ENCODE measurements at regions not wholly inside any gene's neighbourhood (a gene's known extent, or its start where the extent isn't known, plus 50 kb on each side); places are given as distances from the start of the nearest gene placed in this dataset.
"Not testable (repeated sequence)": the region's sequence is repeated elsewhere in the genome, so short reads cannot be mapped to it uniquely, and the experiment has no call there.

- in situ Hi-C loops (cut with MboI; ENCODE audit: low sequenced_read_pairs, unreplicated experiment), result no loop called here
- TF ChIP-seq, protein P1, sequence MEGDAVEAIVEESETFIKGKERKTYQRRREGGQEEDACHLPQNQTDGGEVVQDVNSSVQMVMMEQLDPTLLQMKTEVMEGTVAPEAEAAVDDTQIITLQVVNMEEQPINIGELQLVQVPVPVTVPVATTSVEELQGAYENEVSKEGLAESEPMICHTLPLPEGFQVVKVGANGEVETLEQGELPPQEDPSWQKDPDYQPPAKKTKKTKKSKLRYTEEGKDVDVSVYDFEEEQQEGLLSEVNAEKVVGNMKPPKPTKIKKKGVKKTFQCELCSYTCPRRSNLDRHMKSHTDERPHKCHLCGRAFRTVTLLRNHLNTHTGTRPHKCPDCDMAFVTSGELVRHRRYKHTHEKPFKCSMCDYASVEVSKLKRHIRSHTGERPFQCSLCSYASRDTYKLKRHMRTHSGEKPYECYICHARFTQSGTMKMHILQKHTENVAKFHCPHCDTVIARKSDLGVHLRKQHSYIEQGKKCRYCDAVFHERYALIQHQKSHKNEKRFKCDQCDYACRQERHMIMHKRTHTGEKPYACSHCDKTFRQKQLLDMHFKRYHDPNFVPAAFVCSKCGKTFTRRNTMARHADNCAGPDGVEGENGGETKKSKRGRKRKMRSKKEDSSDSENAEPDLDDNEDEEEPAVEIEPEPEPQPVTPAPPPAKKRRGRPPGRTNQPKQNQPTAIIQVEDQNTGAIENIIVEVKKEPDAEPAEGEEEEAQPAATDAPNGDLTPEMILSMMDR (IDR thresholded peaks at IDR 0.05; ENCODE audit: borderline replicate concordance, control extremely low read depth, extremely low read depth, insufficient read depth, missing control alignments), result no peak
- no peak for DNase-seq (ENCODE audit: low spot score)
Observed at GRCh38 chrX:121405826-121406225, 358.4 kb downstream of the GLUD2 start.

GRCh38 chrX:121407627-121408026, 360.2 kb downstream of the GLUD2 start:
- in situ Hi-C loops (cut with MboI; ENCODE audit: low sequenced_read_pairs, unreplicated experiment), result no loop called here
- TF ChIP-seq, protein P1 (IDR thresholded peaks at IDR 0.05; ENCODE audit: borderline replicate concordance, control extremely low read depth, extremely low read depth, insufficient read depth, missing control alignments), result no peak
- no peak for DNase-seq (ENCODE audit: low spot score)

DNA sequence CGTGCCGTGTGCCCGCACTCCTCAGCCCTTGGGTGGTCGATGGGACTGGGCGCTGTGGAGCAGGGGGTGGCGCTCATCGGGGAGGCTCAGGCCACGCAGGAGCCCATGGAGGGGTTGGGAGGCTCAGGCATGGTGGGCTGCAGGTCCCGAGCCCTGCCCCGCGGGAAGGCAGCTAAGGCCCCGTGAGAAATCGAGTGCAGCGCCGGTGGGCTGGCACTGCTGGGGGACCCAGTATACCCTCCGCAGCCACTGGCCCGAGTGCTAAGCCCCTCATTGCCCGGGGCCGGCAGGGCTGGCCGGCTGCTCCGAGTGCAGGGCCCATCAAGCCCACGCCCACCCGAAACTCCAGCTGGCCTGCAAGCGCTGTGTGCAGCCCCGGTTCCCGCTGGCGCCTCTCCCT, 384.1 kb downstream of the GLUD2 start:
- in situ Hi-C loops (cut with MboI; ENCODE audit: low sequenced_read_pairs, unreplicated experiment), result not testable (repeated sequence)

DNA sequence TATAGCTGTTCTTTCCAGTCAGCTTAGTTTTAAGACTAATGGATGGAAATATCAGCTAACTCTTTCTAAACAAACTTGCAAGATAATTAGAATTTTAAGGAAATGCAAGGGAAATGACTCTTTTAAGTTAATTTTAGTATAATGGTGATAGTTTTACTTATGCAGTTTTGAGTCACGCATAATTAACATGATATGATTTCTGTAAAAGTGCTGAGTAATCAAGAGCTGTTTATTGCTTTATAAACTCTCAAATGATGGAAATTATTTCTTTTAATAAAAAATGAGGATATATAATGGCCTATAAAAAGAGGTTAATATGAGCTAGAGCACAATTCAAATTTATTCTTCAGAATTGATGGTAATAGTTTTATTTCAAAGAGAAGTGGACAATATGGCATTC, 385.9 kb downstream of the GLUD2 start:
- TF ChIP-seq, protein P1 (IDR thresholded peaks at IDR 0.05; ENCODE audit: borderline replicate concordance, control extremely low read depth, extremely low read depth, insufficient read depth, missing control alignments), result no peak
- DNase-seq (ENCODE audit: low spot score), result no peak
- in situ Hi-C loops (cut with MboI; ENCODE audit: low sequenced_read_pairs, unreplicated experiment), result no loop called here

More for the DNA sequence above, 384.1 kb downstream of the GLUD2 start:
- DNase-seq (ENCODE audit: low spot score), result not testable (repeated sequence)

DNA sequence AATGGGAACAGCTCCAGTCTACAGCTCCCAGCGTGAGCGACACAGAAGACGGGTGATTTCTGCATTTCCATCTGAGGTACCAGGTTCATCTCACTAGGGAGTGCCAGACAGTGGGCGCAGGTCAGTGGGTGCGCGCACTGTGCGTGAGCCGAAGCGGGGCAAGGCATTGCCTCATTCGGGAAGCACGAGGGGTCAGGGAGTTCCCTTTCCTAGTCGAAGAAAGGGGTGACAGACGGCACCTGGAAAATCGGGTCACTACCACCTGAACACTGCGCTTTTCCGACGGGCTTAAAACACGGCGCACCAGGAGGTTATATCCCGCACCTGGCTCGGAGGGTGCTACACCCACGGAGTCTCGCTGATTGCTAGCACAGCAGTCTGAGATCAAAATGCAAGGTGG, 390.3 kb downstream of the GLUD2 start:
- DNase-seq (ENCODE audit: low spot score); in situ Hi-C loops (cut with MboI; ENCODE audit: low sequenced_read_pairs, unreplicated experiment): not testable (repeated sequence)

GRCh38 chrX:121455890-121456289, 408.5 kb downstream of the GLUD2 start:
- TF ChIP-seq, protein P1 (IDR thresholded peaks at IDR 0.05; ENCODE audit: borderline replicate concordance, control extremely low read depth, extremely low read depth, insufficient read depth, missing control alignments), result no peak
- DNase-seq (ENCODE audit: low spot score), result no peak
- in situ Hi-C loops (cut with MboI; ENCODE audit: low sequenced_read_pairs, unreplicated experiment), result no loop called here

- DNase-seq (ENCODE audit: low spot score), result no peak
- TF ChIP-seq, protein P1 (IDR thresholded peaks at IDR 0.05; ENCODE audit: borderline replicate concordance, control extremely low read depth, extremely low read depth, insufficient read depth, missing control alignments), result no peak
- in situ Hi-C loops (cut with MboI; ENCODE audit: low sequenced_read_pairs, unreplicated experiment), result no loop called here
Observed at GRCh38 chrX:121456315-121456714, 408.9 kb downstream of the GLUD2 start.

GRCh38 chrX:121457096-121457495, 409.7 kb downstream of the GLUD2 start:
- no peak for DNase-seq (ENCODE audit: low spot score)
- in situ Hi-C loops (cut with MboI; ENCODE audit: low sequenced_read_pairs, unreplicated experiment), result no loop called here
- TF ChIP-seq, protein P1 (IDR thresholded peaks at IDR 0.05; ENCODE audit: borderline replicate concordance, control extremely low read depth, extremely low read depth, insufficient read depth, missing control alignments), result no peak
